ENCODE measurements at regions not wholly inside any gene's neighbourhood (a gene's known extent, or its start where the extent isn't known, plus 50 kb on each side); places are given as distances from the start of the nearest gene placed in this dataset.

DNA sequence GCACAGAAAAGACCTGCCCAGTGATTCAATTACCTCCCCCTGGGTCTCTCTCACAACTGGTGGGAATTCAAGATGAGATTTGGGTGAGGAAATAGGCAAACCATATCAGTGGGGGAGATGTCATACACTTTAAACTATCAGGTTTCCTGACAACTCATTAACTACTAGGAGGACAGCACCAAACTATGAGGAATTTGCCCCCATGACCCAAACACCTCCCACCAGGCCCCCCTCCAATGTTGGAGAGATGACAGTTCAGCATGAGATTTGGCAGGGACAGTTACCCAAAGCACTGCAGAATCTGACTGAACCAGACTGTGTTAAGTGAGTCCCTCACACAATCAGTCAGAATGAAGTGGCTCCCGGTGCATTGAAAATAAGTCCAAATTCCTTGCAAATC lies 148.0 kb downstream of the TTLL2 start:
- TF ChIP-seq ZNF335 (tag by site-specific recombination; conservative IDR thresholded peaks at IDR 0.05) (no peak), TSHZ1 (tag by site-specific recombination; IDR thresholded peaks at IDR 0.05; ENCODE audit: borderline replicate concordance) (no peak), FEZF1 (tag by site-specific recombination; IDR thresholded peaks at IDR 0.05) (no peak)
- TF ChIP-seq, protein P1, sequence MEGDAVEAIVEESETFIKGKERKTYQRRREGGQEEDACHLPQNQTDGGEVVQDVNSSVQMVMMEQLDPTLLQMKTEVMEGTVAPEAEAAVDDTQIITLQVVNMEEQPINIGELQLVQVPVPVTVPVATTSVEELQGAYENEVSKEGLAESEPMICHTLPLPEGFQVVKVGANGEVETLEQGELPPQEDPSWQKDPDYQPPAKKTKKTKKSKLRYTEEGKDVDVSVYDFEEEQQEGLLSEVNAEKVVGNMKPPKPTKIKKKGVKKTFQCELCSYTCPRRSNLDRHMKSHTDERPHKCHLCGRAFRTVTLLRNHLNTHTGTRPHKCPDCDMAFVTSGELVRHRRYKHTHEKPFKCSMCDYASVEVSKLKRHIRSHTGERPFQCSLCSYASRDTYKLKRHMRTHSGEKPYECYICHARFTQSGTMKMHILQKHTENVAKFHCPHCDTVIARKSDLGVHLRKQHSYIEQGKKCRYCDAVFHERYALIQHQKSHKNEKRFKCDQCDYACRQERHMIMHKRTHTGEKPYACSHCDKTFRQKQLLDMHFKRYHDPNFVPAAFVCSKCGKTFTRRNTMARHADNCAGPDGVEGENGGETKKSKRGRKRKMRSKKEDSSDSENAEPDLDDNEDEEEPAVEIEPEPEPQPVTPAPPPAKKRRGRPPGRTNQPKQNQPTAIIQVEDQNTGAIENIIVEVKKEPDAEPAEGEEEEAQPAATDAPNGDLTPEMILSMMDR (tag by site-specific recombination; IDR thresholded peaks at IDR 0.05): no peak
- TF ChIP-seq, protein P2, sequence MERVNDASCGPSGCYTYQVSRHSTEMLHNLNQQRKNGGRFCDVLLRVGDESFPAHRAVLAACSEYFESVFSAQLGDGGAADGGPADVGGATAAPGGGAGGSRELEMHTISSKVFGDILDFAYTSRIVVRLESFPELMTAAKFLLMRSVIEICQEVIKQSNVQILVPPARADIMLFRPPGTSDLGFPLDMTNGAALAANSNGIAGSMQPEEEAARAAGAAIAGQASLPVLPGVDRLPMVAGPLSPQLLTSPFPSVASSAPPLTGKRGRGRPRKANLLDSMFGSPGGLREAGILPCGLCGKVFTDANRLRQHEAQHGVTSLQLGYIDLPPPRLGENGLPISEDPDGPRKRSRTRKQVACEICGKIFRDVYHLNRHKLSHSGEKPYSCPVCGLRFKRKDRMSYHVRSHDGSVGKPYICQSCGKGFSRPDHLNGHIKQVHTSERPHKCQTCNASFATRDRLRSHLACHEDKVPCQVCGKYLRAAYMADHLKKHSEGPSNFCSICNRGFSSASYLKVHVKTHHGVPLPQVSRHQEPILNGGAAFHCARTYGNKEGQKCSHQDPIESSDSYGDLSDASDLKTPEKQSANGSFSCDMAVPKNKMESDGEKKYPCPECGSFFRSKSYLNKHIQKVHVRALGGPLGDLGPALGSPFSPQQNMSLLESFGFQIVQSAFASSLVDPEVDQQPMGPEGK (tag by site-specific recombination; IDR thresholded peaks at IDR 0.05): no peak

Data from HEK293 (cell line).